Stimulated activated CD4-positive, alpha-beta T cell treated with anti-CD3 and anti-CD28 coated beads, Interleukin-12 subunit alpha, Interleukin-12 subunit beta, amount 100 ng/mL, for 24 hours (primary cell): ENCODE measurements at regions not wholly inside any gene's neighbourhood (a gene's known extent, or its start where the extent isn't known, plus 50 kb on each side); places are given as distances from the start of the nearest gene placed in this dataset.
"Not testable (repeated sequence)": the region's sequence is repeated elsewhere in the genome, so short reads cannot be mapped to it uniquely, and the experiment has no call there.

Source experiments
- DNase-seq, 2 experiments: peaks; one replicate each; pipeline ENCODE4 v3.0.0-alpha.2; 2020; ENCODE audit warnings: low read depth in 2 of 2

- no peak for DNase-seq
These were observed 145.5 kb upstream of the ARG1 start for GRCh38 chr6:131427434-131428058.

- no peak for DNase-seq
These were observed 142.5 kb upstream of the ARG1 start for GRCh38 chr6:131430531-131430930.

GRCh38 chr6:131431718-131432117 is 141.3 kb upstream of the ARG1 start:
- DNase-seq: no peak

- no peak for DNase-seq
These were observed 139.1 kb upstream of the ARG1 start for GRCh38 chr6:131433927-131434326.

DNA sequence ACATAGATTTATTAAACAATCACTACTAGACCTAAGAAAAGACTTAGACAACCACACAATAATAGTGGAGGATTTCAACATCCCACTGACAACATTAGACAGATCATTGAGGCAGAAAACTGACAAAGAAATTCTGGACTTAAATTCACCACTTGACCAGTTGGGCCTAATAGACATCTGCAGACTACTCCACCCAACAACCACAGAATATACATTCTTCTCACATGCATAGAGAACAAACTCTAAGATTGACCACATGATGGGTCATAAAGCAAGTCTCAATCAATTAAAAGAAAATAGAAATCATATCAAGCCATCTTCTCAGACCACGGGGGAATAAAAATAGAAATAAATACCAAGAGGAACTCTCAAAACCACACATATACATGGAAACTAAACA is 136.7 kb upstream of the ARG1 start:
- no peak for DNase-seq

DNA sequence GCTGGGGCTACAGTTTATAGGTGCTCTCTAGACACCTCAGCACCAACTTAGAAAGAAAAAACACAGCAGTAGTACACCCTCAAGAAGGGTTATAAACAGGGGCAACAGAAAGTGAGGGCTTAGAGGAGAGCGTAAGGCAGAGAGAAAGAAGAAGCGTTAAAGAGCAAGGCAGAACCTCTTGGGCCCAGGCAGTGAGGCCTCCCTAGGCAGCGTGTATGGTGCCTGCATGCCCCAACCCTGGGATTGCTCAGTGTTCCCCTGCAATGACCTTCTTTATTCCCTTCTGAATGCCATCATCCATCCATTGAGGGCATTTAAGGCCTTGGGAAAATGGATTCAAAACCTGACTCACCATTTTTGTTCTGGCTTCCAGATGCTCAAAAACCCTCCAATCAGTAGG is 130.0 kb upstream of the ARG1 start:
- no peak for DNase-seq

- DNase-seq: peak; percentile 16 to 21
These were observed 129.5 kb upstream of the ARG1 start for GRCh38 chr6:131443514-131443913.

- not testable (repeated sequence) for DNase-seq
These were observed 127.7 kb upstream of the ARG1 start for GRCh38 chr6:131445356-131445755.

DNA sequence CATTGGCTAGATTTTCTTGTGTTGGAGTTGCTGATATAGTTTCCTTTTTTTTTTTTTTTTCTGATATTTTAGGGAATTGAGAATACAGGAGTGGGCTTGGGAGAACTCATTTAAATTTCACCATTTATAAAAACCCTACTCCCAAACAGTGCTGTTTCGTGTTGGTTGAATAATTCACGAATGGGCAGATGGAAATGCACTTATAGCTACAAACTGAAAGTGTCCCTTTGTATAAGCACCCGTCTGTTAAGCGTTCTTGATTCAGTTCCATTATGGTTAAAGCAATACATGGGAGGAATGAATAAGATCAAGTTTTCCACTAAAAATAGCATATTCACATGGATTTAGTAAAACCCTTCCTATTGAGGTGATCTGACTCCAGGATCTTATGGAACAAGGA is 122.2 kb upstream of the ARG1 start:
- no peak for DNase-seq

DNA sequence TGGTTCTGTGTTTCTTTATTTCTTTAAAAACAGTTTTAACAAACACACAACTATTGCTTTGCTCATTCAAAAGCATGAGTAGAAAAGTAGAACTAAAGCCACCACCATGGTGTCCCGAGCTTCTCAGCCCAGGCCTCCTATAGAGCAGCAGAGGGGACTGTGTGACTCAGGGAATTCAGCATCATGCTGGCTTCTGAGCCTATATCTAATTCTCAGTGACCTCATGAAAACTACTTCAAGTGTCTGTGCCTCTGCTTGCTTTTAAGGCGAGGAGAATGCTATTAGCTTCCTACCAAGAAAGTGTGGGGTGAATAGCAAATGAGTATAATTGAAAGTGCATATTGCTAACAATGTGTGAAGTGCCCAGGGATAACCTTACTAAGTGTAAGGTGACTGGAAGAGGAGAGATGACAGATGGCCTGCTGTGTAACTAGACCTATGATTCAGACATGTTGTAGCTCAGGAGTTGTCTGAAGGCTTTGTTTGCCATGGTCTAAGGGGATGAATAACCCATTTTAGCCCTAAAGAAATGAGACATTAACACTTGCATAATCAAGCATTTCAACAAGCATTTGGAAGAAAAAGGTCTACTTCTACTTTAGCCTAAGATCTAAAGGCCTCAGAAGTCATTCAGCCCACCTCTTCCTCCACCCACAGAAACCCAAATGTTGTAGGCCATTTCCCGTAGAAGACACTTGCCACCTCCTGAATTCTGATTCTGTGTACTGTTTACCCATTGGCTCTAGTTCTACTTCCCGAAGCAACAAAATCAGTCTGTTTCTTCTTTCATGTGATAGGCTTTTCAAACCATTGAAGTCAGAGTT is 121.5 kb upstream of the ARG1 start:
- no peak for DNase-seq

DNA sequence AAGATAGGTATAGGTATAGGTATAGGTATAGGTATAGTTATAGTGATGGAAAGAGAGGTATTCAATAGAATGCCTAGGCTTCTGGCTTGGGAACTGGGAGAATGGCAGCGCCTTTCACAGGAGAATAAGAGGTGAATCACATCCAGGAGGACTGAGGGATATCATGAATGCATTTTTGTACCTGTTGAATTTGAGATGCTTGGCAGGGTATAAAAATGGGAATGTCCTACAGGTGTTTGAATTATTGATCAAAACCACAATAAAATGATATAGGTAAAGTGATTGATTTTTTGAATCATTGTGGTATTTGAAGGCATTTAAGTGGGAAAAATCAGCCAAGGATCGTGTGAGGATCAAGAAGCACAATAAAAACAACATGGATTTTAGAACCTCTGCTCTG is 119.2 kb upstream of the ARG1 start:
- no peak for DNase-seq

DNA sequence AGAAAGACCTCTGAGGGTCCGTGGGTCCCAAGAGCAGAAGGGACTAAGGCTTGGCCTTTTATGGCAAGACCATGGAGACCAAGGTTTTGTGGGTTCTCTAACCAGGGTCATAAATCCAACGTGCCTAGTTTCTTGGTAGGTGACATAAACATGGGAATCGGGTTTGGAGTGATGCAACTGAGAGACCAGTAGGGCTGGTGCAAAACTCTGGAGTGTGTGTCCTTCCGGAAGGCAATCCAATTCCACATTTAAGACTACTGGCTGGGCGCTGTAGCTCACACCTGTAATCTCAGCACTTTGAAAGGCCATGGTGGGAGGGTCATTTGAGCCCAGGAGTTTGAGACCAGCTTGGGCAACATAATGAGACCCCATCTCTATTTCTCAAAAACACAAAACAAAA is 116.5 kb upstream of the ARG1 start:
- DNase-seq: no peak

GRCh38 chr6:131459005-131459404 is 114.0 kb upstream of the ARG1 start:
- no peak for DNase-seq

- DNase-seq: no peak
These were observed 112.4 kb upstream of the ARG1 start for GRCh38 chr6:131460614-131461000.

- DNase-seq: no peak
These were observed 103.9 kb upstream of the ARG1 start for GRCh38 chr6:131469130-131469529.

DNA sequence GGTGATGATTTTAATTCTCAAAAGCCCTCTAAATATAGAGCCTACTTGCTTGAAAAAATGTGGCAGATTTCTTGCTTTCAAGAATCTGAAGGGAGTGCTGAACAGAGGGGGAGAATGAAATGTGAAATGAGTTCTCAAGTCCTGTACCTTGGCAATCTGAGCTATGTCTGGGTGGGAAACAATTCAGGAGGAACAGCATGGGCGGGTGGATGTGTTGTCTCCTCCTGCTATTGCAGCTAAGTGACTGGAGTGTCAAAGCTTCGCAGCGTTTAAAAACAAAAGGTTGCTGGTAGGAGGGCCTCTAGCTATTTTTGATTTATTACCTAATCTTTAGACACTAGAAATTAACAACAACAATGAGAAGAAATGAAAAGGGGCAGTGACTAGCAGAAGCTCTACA is 102.5 kb upstream of the ARG1 start:
- DNase-seq: no peak

DNA sequence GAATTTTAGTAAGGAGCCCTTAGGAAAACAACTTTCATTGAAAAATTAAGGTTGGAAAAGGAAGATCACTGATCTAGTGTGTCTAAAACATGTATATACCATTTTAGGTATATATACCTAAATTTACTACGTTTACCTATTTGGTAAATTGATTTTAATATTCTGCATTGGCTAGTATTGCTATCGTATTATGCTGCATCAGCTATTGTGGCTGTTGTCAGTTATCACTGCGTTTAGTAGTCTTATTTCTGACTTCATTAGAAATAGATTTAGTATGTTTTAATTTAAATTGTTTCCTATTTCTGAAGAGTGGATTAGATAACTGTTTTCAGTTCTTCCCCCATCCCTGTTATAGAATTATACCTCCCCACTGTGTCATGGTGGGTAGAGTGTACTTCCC is 101.7 kb upstream of the ARG1 start:
- DNase-seq: no peak

DNA sequence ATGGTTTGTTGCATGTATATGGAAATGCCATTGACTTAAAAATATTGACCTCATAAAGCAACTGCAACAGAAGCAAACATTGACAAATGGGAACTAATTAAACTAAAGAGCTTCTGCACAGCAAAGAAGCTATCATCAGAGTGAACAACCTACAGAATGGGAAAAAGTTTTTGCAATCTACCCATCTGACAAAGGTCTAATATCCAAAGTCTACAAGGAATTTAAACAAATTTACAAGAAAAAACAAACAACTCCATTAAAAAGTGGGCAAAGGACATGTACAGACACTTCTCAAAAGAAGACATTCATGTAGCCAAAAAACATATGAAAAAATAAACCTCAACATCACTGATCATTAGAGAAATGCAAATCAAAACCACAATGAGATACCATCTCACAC is 99.7 kb upstream of the ARG1 start:
- DNase-seq: not testable (repeated sequence)

- DNase-seq: no peak
These were observed 96.7 kb upstream of the ARG1 start for GRCh38 chr6:131476362-131476761.

- not testable (repeated sequence) for DNase-seq
These were observed 94.2 kb upstream of the ARG1 start for GRCh38 chr6:131478740-131479211.

DNA sequence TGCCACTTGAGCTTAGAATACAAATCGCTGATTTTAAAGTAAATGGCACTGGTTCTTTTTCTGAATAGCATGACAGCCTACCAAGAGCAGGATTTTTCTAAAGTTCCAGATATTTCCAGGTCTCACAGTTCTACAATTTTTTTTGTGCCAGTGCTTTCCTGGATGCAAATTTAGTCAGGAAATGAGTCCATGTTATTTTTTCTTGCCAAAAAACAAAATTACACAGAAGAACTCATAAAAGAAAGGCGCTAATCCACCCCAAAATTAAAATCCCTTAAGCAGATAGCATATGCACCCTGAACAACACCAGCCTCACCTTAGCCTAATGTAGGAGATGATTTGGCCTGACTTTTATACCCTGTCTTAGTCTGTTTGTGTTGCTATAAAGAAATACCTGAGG is 86.4 kb upstream of the ARG1 start:
- no peak for DNase-seq

DNA sequence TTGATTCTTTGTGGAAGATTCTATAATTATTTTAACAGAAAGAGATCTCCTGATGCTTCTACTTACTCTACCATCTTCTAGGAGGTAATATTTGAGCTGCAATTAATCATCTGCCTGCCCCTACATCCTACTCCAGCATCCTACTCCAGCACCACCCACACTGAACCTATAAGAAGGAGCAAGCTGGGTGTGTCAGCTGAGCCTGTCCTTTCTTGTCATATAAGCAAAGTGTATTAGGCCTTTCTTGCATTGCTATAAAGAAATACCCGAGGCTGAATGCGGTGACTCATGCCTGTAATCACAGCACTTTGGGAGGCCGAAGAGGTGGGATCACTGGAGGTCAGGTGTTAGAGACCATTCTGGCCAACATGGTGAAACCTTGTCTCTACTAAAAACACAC is 84.2 kb upstream of the ARG1 start:
- no peak for DNase-seq

- DNase-seq: no peak
These were observed 82.6 kb upstream of the ARG1 start for GRCh38 chr6:131490441-131490840.
